TTC549 (cell line): ENCODE measurements at regions not wholly inside any gene's neighbourhood (a gene's known extent, or its start where the extent isn't known, plus 50 kb on each side); places are given as distances from the start of the nearest gene placed in this dataset.

Source experiments
- FAIRE-seq: peaks from 2 replicates; lab custom pipeline; 2012; peaks lifted over from hg19 to GRCh38; lab: Jason Lieb, UNC

DNA sequence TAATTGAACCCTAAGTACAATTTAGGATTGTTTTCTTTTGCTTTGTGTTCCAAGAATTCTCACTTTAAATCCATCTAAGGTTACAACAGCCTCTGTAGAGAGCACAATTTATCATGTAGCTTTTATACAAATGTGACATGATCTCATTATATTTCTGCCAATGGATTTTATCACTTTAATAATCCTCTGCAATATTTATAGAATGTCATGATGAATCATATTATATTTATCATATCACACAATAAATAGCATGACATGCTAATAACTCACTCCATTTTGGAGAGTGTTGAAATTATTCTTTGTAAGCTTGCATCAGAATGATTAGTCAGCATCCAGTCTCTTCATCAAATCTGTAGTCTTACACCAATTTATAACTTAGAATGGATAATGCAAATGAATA, 280.6 kb upstream of the ZNF717 start:
- no peak for FAIRE-seq

DNA sequence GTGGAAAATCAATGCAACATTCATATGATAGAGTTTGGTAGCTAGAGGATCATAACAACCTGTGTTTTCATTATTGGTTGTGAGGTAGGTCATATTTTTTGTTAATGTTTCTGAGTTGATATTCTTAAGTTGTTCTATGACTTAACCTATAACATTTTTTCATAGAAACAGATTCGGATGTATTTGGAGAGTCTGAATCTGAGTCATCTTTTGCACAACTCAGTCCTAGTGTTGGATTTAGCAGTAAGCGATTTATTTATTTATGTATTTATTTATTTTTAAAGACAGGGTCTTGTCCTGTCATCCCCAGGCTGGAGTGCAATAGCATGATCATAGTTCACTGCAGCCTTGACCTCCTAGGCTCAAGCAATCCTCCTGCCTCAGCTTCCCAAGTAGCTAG, 292.8 kb upstream of the ZNF717 start:
- no peak for FAIRE-seq

DNA sequence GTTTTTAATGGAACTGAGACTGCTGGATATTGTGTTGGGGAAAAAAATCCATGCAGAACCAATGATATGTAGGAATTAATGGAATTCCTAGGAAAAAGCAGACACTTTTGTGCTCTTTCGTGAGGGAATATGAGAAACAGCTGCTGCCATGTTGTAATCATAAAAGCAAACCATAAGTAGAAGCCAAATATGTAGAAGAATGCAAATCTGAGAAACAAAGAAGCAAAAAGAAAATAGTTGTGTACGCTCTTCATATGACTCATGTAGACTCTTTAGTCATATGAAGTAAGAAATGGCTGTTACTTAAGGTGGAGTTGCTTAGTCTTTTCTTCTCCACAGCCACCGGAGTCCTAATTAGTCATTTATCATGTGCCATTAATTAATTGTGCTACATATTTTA, 298.6 kb upstream of the ZNF717 start:
- no peak for FAIRE-seq

DNA sequence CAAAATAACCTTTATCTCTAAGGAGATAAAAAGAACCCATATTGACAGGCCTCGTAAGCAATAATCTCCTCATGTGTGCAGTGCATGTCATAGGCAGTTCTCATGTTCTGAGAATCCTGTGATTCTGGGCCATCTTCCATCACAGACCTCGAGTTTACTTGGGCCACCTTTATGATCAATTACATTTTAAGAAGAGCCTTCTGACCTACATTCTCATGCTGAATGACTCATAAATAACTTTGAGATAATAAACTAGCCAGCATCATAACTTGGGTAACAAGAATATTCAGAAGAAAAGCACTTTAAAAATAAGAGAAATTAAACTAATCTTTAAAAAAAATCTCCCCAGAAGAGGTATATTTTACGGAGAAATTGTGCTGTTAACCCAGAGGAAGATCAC, 310.7 kb upstream of the ZNF717 start:
- FAIRE-seq: no peak

DNA sequence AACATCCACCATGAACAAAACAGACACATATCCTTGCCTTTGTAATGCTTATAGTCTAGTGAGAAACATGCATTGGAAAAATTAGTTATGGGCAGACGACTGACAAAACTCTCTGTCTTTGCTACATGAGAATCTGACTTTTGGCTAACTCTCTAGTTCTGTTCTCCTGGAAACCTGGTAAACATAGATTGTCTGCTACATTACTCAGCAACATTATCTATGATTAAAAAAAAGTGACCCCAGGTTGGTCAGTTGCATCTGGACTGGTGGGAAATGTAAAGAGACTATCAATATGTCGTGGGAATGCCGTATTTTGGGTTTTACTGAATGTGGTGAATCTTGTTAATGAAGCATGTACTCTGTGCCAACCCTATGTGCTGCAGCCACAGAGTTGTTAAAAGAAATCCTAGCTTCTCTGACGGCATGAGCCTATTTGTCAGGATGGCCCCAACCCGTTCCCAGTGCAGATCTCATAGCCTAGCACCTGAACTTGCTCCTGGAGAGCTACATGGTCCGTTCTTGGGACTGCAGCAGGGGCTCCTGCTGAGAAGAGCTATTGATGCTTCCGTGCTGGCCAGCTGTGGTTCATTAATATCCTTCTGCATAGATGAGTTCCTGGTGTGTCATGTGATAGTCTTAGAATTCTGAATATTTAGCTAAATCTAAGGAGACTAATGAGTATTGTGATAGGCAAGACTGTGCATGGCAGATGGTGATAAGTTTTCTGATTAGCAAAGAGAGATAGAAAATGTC, 311.7 kb upstream of the ZNF717 start:
- no peak for FAIRE-seq

DNA sequence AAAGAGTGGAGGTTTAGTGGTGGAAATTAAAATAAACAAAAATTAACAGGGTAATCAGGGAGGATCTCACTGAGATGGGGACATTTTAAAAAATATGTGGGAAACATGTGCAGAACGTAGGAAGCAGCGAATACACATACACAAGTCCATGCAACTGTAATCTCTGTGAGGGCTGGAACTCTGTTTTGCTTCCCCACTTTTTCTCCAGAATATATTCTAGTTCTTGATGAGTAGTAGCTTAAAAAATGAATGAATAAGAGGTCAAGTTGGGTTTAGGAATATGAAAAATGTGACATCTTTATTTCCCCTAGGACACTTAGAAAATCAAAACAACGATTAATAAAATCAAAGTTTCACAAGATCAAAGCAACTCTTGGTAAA, 312.2 kb upstream of the ZNF717 start:
- FAIRE-seq: no peak

DNA sequence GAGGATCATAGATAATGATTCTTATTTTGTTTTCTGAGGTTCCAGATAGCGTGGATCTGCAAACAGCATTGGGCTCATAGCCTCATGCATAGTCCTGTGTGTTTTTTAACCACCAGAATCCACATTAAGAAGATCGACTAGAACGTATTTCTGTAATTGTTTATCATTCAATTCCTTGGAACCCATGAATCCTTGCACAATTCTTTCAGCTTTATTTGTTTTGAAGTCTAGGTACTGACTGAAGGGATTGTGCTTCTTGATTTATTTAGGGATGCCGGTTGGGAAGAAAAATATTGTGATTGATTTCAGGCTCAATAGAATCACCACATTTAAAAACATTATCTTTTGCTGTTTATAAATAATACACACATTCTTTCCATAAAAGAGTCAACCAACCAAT, 314.6 kb upstream of the ZNF717 start:
- no peak for FAIRE-seq

DNA sequence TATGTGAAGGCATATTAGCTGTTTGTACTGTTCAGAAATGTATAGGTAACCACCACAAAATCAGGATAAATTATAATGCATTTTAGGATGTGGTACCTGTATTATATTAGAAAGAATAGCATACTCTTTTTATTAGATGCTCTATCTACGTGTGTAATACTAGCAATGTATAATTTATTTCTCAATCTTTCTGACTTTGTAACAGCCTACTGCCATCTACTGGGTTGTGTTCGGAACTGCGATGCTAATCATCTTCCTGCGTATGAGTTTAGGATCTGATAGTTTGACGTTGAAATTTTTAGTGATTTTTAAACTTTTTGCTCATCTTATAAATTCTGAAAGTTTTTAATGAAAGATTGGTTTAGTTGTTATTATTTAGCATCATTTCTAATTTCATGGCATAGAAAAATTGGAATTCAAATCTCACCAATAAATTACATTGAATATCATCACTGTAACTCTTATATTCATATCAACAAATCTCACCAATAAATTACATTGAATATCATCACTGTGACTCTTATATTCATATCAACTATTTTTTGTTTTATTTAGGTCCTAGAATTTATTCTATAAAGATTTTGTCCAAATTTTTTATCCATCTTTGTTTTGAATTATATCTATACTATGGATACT, 322.7 kb upstream of the ZNF717 start:
- FAIRE-seq: peak; percentile 37

DNA sequence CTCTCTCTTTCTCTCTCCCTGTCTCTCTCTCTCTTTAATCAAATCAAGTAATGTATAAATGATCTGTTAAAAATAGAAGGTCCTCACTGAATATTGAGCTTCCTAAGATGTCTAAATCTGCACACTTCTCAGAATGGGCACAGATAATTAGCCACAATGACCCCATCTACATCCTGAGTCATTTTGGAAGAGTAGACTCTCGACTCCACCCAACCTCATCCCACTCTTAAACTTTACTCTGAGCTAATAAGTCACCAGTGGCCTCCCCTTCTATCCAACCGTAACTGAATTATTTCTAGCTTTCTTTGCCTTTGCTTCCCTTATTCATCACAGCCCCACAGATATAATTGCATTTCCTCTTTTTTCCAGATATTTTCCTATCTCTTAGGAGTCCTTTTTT, 326.5 kb upstream of the ZNF717 start:
- no peak for FAIRE-seq

DNA sequence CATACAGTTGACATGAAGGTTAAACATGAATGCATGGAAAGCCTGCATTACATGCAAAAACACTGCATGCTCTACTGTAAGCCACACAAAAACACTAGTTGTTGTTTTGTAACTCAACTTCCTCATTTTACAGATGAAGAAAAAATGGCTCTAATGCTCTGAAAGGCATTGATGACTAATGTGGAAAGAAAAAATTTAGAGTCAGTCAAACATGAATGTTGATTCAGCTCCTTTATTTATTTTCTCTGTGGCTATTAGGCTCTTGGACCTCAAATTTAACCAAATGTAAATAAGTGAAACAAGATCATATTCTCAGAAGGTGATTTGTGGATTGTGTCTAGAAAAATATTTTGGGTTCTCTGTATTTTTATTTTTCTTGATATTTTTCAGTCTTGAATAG, 336.7 kb upstream of the ZNF717 start:
- no peak for FAIRE-seq

DNA sequence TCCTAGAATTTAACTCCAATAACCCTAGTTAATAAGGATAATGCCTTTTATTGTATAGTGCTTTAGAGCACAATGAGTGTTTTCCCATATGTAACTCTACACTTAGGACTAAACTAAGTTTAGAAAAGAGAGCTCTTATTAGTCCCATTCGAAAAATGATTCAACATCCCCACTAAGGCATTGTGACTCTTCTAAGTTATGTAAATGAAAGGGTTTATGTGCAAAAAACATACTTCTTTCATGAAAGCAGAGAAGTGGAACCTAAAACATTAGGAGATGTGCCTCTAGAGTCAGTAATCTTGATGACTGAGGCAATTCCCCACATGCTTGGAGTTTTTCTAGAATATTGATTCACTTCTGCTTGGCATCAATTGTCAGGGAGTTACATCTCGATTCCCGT, 344.1 kb upstream of the ZNF717 start:
- no peak for FAIRE-seq

DNA sequence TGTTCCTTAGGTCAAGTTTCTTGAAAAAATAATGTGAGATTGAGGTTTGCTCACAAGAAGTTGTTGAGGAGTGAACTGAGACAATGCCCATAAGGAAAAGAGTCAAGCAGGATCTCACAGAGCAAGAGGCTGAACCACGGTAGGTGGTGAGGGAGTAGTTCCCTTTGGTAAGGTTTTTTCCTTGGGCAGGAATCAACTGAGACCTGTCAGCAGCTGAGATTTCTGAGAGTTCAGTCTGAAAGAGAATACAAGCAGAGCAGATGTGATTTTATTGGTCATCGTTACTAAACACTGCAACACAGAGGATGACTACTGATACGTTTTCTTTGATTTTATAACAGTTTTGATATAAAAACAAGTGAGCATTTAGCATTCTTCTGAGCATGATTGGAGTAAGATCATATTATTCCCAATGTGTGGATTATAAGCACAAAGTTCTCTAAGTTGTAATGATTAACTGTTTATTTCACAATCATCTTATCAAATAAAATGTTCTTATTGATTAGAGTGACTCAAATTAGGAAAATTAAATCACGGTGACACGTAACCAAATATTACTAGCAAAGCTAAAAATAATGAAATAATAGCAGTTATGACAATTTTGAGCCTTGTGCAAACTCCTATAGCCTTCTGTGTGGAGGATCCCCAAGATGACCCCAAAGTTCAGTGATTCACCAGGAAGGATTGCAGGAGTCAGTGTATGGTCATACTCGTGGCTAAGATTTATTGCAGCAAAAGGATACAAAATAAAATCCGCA, 346.2 kb upstream of the ZNF717 start:
- no peak for FAIRE-seq

DNA sequence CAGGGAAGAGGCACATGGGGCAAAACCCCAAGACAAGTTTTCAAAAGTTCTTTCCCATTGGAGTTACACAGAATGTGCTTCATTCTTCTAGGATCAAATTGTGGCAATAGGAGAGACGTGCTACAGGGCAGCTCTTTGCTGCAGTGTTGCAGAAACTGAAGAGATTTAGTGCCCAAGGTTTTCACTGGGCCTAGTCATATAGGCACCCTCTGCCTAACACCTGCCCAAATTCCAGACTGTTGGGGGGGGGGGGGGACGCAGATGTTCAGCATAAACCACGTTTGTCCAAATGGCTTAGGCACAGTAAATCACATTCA, 346.8 kb upstream of the ZNF717 start:
- no peak for FAIRE-seq

DNA sequence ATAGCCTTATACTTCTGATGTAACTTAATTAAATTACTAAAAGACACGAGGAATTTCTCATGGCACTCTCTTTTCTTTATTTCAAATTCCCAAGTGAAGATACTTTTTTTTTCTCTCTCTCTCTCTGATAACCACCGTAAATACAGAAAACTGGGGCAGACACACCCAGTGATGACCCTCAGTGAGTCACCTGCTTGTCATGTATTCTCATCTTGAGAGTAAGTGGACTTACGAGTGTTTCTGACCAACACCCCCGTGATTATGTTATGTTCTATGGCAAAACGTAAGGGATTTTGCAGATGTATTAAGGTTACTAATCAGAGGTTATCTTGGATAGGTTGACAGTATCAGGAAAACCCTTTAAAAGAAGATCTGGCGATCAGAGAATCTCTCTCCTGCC, 348.8 kb upstream of the ZNF717 start:
- FAIRE-seq: no peak

DNA sequence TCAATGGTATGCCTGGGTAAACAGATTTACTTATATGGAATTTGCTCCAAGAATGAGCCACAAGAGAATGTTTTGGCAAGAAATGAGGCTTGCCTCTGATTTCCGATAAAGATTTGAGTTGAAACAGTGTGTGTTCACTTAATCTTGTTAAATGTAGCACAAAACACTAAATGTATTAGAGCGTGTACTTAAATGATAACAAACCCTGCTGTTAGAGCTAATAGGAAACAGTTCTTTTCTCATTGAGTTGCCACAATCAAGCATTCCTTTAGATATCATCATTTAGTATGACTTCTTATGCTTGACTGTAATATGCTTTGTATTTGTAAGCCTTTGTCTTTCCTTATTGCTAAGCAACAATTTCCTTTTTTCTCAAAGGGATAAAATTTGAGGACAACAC, 353.6 kb upstream of the ZNF717 start:
- no peak for FAIRE-seq

DNA sequence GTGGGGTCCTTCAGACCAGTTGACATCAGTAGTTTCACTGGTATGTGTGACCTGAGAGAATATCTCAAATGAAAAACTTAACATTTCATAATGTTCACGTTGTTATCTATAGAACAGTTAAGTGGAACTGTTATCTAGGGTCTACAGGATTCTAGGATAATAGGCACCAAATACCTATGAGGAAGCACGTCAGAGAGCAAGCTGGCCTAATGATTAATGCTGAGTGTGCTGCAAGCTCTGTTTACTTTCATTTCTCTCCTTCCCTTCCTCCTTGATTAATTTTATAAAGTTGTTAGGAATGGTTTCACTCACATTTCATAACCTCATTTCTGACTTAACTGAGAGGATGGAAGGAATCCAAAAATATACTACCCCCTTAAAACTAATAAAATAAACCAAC, 362.5 kb upstream of the ZNF717 start:
- no peak for FAIRE-seq

DNA sequence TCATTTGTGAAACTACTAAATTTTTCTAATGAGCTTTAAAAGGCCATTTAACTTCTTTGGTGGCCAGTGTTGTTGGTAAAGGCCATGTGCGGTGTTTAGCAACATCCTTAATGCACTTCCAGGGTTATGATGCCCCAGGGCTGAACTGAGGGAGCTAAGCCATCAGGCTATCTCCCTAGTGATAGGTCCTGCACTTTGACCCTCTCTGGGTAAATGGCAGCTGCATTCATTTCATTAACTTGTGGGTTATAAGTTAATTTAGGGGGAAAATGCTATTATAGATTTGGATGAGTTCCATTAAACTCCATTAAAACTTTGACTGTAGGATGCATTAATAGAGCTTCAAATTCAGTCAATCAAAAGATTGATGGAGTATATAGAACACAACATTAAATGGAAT, 366.7 kb upstream of the ZNF717 start:
- no peak for FAIRE-seq

DNA sequence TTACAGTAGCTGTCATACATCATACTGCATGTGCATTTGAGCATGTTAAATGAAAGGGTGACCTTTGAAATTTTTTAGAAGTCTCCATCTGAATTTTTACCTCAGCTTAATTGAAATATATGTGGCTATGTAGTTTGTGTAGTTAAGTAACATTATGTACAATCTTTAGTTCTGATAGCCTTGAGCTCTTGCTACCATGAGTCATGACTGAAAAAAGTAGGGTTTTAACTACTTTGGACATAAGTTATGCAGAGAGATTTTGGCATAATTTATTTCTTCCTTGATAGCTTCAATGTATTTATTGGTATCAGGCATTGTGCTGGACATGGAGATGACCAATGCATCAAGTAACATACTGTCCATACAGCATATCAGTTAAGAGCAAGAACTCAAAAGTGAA, 376.5 kb upstream of the ZNF717 start:
- no peak for FAIRE-seq

DNA sequence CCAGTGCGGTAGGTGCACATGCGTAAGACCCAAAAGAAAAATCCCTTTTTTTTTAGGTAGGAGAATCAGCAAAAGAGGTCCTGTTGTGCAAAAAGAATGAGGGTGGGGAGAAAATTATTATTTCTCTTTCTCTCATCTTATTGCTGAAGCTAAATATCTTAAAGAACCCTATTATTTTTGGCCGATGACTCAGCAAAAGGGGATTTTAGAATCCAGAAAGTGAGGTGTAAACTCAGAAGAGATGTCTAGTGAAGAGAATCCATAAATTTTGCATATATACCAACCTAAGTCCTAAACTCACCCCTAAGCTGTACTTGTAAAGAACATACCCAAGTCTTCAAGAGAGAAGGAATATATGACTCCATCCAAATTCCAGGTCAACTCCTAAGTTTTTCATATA, 386.3 kb upstream of the ZNF717 start:
- no peak for FAIRE-seq

DNA sequence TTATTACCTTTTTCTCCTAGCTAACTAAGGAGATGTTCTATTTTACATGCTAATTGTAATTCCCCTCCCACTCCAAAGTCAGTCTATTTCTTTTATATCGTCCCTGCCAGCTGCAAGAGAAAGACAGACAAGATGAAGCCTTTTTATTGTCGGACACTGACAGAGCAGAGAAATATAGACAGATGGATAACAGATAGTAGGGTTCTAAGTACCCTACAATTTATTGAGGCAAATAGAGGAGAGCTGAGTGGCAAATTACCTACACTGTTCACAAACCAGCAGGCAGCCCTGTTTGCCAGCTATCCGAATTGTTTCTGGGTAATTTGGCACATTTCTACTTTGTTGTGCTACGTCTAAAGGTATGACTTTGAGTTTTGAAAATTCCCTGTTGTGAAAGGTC, 392.3 kb upstream of the ZNF717 start:
- no peak for FAIRE-seq

DNA sequence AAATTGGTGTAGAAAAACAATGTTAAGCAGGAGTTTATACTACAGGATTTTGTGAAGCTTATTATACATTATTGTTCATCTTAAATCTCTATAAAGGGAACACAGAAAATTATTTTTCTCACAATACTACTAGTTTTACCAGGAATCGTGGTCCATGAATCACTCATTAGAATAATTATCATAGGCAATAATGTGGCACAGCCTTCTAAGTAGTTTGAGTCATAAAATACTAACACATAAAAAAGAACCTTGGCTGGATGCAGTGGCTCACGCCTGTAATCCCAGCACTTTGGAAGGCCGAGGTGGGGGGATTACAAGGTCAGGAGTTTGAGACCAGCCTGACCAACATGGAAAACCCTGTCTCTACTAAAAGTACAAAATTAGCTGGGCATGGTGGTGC, 393.1 kb upstream of the ZNF717 start:
- no peak for FAIRE-seq

DNA sequence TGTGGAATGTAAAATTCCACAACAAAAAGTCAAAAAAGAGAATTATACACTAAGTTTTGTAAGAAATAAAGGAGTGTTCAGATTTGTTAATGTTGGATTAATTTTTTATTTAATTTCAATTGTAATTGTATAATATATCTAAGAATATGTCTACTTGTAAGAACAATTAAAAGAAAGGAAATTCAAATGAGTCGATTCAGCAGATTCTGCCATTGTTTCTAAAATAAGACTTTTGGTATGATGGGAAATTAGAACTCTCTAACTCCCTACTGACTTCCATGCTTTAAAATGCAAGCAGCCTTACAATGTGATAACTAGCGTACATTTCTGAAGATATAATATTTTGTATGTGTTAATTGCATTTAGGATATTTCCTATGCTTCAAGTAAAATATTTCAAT, 395.9 kb upstream of the ZNF717 start:
- FAIRE-seq: no peak

DNA sequence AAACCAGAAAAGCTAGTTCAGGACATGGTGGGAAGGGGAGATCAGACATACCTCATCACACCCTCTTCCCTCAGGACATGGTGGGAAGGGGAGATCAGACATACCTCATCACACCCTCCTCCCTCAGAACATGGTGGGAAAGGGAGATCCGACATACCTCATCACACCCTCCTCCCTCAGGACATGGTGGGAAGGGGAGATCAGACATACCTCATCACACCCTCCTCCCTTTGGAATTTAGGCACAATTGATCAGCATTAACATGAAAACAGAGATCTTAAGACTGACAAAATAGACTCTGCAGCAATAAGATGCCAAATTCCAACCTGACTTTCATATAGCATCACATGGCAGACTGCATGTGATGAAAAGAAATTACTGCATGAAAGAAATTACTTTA, 412.7 kb upstream of the ZNF717 start:
- no peak for FAIRE-seq

DNA sequence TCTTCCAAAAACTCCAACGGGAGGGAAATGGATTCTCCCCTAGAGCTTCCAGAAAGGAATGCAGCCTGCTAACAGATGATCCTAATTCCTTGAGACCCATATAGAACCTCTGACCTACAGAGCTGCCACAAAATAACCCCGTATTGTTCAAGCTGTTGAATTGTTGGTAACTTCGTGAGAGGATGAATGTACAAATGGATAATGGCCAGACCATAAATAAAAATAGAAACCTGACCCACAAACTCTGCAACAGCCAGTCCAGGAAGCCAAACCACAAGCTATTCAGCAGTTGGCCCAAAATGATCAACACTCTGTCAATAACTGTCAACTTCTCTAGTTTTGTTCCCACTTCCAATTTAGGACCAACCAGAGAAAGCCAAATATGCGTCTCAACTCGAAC, 414.0 kb upstream of the ZNF717 start:
- no peak for FAIRE-seq
